K562 (cell line): ENCODE measurements at regions not wholly inside any gene's neighbourhood (a gene's known extent, or its start where the extent isn't known, plus 50 kb on each side); places are given as distances from the start of the nearest gene placed in this dataset.

Source experiments
- ATAC-seq: fragments of 200-7000 bp; cut with Tn5 transposase; 3 replicates; pipeline ENCODE4 v1.9.1; 2020; ENCODE audit warnings: moderate library complexity
- BruUV-seq: library from RNA; stranded (reverse); fragments of 400-500 nt; replicated peaks from 2 replicates; lab custom pipeline; 2021; lab: Mats Ljungman, UMichigan
- CTCF ChIA-PET: fragments of 300-600 bp; formaldehyde crosslinking; extraction: SDS; loops from one replicate; lab custom pipeline; 2021; ENCODE audit warnings: low intra/inter-chr PET ratio; lab: Yijun Ruan, JAX
- POLR2A ChIA-PET: fragments of 300-600, 350-650 bp; sonication (Branson Sonifier 250); formaldehyde crosslinking; extraction: SDS; loops from one replicate; lab custom pipeline; 2021; ENCODE audit warnings: antibody characterized with exemption, inconsistent platforms; lab: Yijun Ruan, JAX
- DNase-seq, 4 experiments: peaks; one replicate each; pipeline versions ENCODE4 v3.0.0 to v3.0.0-alpha.2; 2011 to 2018; ENCODE audit warnings: low spot score in 3 of 4, mixed read lengths in 3 of 4; ENCODE audit errors: extremely low read depth in 1 of 4
- FAIRE-seq: peaks from 2 replicates; lab custom pipeline; 2011; peaks lifted over from hg19 to GRCh38; lab: Jason Lieb, UNC
- H2AFZ ChIP-seq: 2 replicates; pipeline ENCODE4 v1.6.0; 2011; ENCODE audit warnings: low read depth, low read length, control low read depth, inconsistent platforms
- H3K27ac ChIP-seq: fragments of 200-600 bp; 3 replicates; pipeline ENCODE4 v1.8.0; 2011; ENCODE audit warnings: low read depth, mild to moderate bottlenecking, control low read depth, inconsistent platforms, low read length, moderate library complexity, mixed read lengths; ENCODE audit errors: extremely low read depth
- H3K27me3 ChIP-seq, 2 experiments: fragments of 300-600 bp in 1 of 2; 2 replicates in 1 of 2; 3 replicates in 1 of 2; pipeline versions ENCODE4 v1.6.0 to v1.8.0; 2011; ENCODE audit warnings: inconsistent platforms in 2 of 2, low read length in 2 of 2, mild to moderate bottlenecking in 1 of 2, mixed read lengths in 1 of 2, moderate library complexity in 1 of 2; ENCODE audit not compliant: control insufficient read depth in 2 of 2, insufficient read depth in 2 of 2
- H3K36me3 ChIP-seq: fragments of 300-600 bp; 3 replicates; pipeline ENCODE4 v1.8.0; 2011; ENCODE audit warnings: mild to moderate bottlenecking, low read length, inconsistent platforms; ENCODE audit not compliant: control insufficient read depth, insufficient read depth
- H3K4me1 ChIP-seq, 2 experiments: fragments of 200-600 bp in 1 of 2; replicated peaks in 1 of 2; 2 replicates in 1 of 2; 3 replicates in 1 of 2; pipeline versions ENCODE4 v1.5.1 to v1.8.0; 2011; ENCODE audit warnings: inconsistent platforms in 2 of 2, low read length in 2 of 2, mild to moderate bottlenecking in 1 of 2, mixed read lengths in 1 of 2, moderate library complexity in 1 of 2; ENCODE audit not compliant: control insufficient read depth in 2 of 2, insufficient read depth in 2 of 2
- H3K4me2 ChIP-seq: 2 replicates; pipeline ENCODE4 v1.6.1; 2011; ENCODE audit warnings: low read length, control low read depth, inconsistent platforms, mixed read lengths; ENCODE audit not compliant: insufficient read depth
- H3K4me3 ChIP-seq: fragments of 200-600 bp; sonication (generic), shearing (Covaris generic); 2 replicates; pipeline ENCODE4 v1.5.1; 2016; ENCODE audit warnings: control low read depth, inconsistent platforms
- H3K79me2 ChIP-seq: fragments of 200-600 bp; 3 replicates; pipeline ENCODE4 v1.8.0; 2011; ENCODE audit warnings: low read length, inconsistent platforms; ENCODE audit not compliant: control insufficient read depth, insufficient read depth
- H3K9ac ChIP-seq, 2 experiments: 2 replicates each; pipeline versions ENCODE4 v1.6.0 to v1.6.1; 2011; ENCODE audit warnings: low read depth in 2 of 2, low read length in 2 of 2, control low read depth in 1 of 2, inconsistent platforms in 1 of 2, mild to moderate bottlenecking in 1 of 2, mixed read lengths in 1 of 2; ENCODE audit not compliant: insufficient read depth in 1 of 2
- H3K9me1 ChIP-seq: one replicate; pipeline ENCODE4 v1.6.0; 2011; ENCODE audit warnings: inconsistent platforms, mild to moderate bottlenecking, low read length, moderate library complexity; ENCODE audit not compliant: control insufficient read depth, insufficient read depth
- H3K9me3 ChIP-seq: replicated peaks from 2 replicates; pipeline ENCODE4 v1.5.1; 2011; ENCODE audit warnings: low read depth, low read length, inconsistent platforms; ENCODE audit not compliant: control insufficient read depth, insufficient read depth
- H4K20me1 ChIP-seq: replicated peaks from 2 replicates; pipeline ENCODE4 v1.6.1; 2011; ENCODE audit warnings: low read length, inconsistent platforms, mixed read lengths; ENCODE audit not compliant: control insufficient read depth, insufficient read depth
- BHLHE40 ChIP-seq: IDR thresholded peaks from 2 replicates; pipeline ENCODE4 v1.6.1; 2011; ENCODE audit warnings: low read length, improper control_type of control experiment
- NR2C2 ChIP-seq, 2 experiments: fragments of 200-800 bp in 1 of 2; sonication (Bioruptor generic) in 1 of 2; sonication (generic) in 1 of 2; formaldehyde crosslinking in 1 of 2; IDR thresholded peaks; 2 replicates each; pipeline versions ENCODE4 v1.6.1 to v1.8.0; 2016 to 2022; ENCODE audit warnings: mild to moderate bottlenecking in 1 of 2, missing compliant biosample characterization in 1 of 2, missing genetic modification characterization in 1 of 2, missing genetic modification reagents in 1 of 2
- POLR2B ChIP-seq: fragments of 450-650 bp; IDR thresholded peaks from 2 replicates; pipeline ENCODE4 v1.6.1; 2018; ENCODE audit warnings: low read depth; ENCODE audit not compliant: partially characterized antibody
- U2AF1 ChIP-seq: fragments of 200-400 bp; formaldehyde crosslinking; optimal IDR thresholded peaks from 2 replicates; pipeline ENCODE3; 2017; ENCODE audit warnings: mild to moderate bottlenecking, low read depth, low read length, moderate library complexity
- WGBS: fragments of 100-300 bp; shearing (Covaris generic); methylation state at CpG from one replicate; pipeline ENCODE4 v1.1.6; 2016; ENCODE audit warnings: low coverage, mixed read lengths; ENCODE audit not compliant: insufficient coverage; ENCODE audit errors: missing lambda C conversion rate; 5-methylcytosine and 5-hydroxymethylcytosine counted together
- in situ Hi-C: fragments of 300-500 bp; cut with MboI; formaldehyde crosslinking; loops from 4 replicates; pipeline ENCODE4 v1.15.0; 2018; ENCODE audit warnings: inconsistent platforms, mixed read lengths
- intact Hi-C: fragments of 100-400 bp; cut with micrococcal nuclease; formaldehyde crosslinking; loops from 2 replicates; pipeline ENCODE4 v1.14.2; 2022
- TF ChIP-seq, protein P1 (sequence below): IDR thresholded peaks from 3 replicates; pipeline ENCODE4 v1.6.1; 2011; ENCODE audit warnings: borderline replicate concordance, mild to moderate bottlenecking, moderate library complexity; ENCODE audit not compliant: insufficient read length; ENCODE audit errors: extremely low read depth

DNA sequence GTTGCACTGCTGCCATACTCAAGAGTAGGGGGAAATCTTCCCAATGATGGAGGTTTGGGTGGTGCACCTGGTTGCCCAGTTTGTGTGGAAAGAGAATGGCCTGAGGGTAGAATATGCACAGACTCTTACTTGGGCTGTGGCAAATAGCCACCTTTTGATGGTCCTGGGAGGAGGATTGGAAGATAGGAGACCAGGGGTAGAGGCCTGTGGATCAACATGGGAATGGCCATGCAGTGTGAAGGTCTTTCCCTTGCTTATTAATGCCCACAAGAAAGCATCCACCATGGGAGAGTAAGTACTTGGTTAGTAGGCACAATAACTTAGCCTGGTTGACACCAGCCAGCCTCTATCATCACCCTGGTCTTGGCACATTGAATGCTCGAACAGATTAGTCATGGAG lies 156.8 kb upstream of the LEF1 start:
- H3K4me2 ChIP-seq = no peak overlapping the region
- no peaks in the 10 kb centered on the region for H3K79me2 ChIP-seq
- no TSS peak for BruUV-seq
- intact Hi-C loops (no loop called here), in situ Hi-C loops (no loop called here)
- no peaks in the 10 kb centered on the region for H3K9me3 ChIP-seq
- no peak for TF ChIP-seq NR2C2 (CRISPR knock-in tag; IDR thresholded peaks at IDR 0.05)
- TF ChIP-seq NR2C2 (tag; IDR thresholded peaks at IDR 0.05) = no peak
- no peak overlapping the region for H3K27ac ChIP-seq
- 15% methylated on average over 1 of the region's 1 CpG for WGBS
- H3K4me1 ChIP-seq = no peaks in the 10 kb centered on the region; a peak in 1 of 5 replicates
- no peak overlapping the region for H2AFZ ChIP-seq
- H3K36me3 ChIP-seq = no peaks in the 10 kb centered on the region
- no peak for FAIRE-seq
- no peak for ATAC-seq
- H3K4me3 ChIP-seq = no peak overlapping the region
- ChIA-PET POLR2A (no interaction called here), CTCF (no interaction called here)
- H3K9me1 ChIP-seq = no peaks in the 10 kb centered on the region
- DNase-seq = no peak
- peaks cover 0 to 3% of the 10 kb centered on the region in 2 experiments; a peak in 2 of 5 replicates for H3K27me3 ChIP-seq
- H4K20me1 ChIP-seq = no peaks in the 10 kb centered on the region
- no peak overlapping the region for H3K9ac ChIP-seq

DNA sequence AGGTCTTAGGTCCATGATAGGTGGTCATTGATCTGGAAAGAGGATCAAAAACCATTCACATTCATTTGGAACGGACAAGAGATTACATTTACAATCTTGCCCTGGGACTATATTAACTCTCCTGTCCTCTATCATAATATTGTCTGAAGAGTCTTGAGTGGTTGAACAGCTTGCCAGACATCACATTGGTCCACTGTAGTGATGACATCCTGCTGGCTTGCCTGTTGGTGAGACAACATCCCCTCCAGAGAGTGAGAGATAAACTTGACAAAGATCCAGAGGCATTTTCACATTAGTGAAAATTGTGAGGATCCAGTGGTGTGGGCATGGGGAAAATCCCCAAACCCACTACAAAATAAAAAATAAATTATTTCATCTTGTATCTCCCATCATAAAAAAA lies 155.7 kb upstream of the LEF1 start:
- 6% methylated on average over 1 of the region's 1 CpG for WGBS
- ChIA-PET POLR2A (no interaction called here), CTCF (no interaction called here)
- H3K36me3 ChIP-seq = no peaks in the 10 kb centered on the region
- peaks cover 0 to 3% of the 10 kb centered on the region in 2 experiments; a peak in 2 of 5 replicates for H3K27me3 ChIP-seq
- H2AFZ ChIP-seq = no peak overlapping the region
- TF ChIP-seq POLR2B = no peak
- TF ChIP-seq, protein P1, sequence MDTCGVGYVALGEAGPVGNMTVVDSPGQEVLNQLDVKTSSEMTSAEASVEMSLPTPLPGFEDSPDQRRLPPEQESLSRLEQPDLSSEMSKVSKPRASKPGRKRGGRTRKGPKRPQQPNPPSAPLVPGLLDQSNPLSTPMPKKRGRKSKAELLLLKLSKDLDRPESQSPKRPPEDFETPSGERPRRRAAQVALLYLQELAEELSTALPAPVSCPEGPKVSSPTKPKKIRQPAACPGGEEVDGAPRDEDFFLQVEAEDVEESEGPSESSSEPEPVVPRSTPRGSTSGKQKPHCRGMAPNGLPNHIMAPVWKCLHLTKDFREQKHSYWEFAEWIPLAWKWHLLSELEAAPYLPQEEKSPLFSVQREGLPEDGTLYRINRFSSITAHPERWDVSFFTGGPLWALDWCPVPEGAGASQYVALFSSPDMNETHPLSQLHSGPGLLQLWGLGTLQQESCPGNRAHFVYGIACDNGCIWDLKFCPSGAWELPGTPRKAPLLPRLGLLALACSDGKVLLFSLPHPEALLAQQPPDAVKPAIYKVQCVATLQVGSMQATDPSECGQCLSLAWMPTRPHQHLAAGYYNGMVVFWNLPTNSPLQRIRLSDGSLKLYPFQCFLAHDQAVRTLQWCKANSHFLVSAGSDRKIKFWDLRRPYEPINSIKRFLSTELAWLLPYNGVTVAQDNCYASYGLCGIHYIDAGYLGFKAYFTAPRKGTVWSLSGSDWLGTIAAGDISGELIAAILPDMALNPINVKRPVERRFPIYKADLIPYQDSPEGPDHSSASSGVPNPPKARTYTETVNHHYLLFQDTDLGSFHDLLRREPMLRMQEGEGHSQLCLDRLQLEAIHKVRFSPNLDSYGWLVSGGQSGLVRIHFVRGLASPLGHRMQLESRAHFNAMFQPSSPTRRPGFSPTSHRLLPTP = no peak
- TF ChIP-seq U2AF1 = no peak
- TF ChIP-seq BHLHE40 = no peak
- no peak overlapping the region for H3K27ac ChIP-seq
- H3K9me1 ChIP-seq = no peaks in the 10 kb centered on the region
- no peaks in the 10 kb centered on the region for H3K9me3 ChIP-seq
- H3K79me2 ChIP-seq = no peaks in the 10 kb centered on the region
- no peaks in the 10 kb centered on the region for H3K4me1 ChIP-seq
- no peak overlapping the region for H3K4me2 ChIP-seq
- DNase-seq (no peak), FAIRE-seq (no peak), ATAC-seq (no peak)
- H3K9ac ChIP-seq = no peak overlapping the region
- no peak overlapping the region for H3K4me3 ChIP-seq
- in situ Hi-C loops (no loop called here), intact Hi-C loops (no loop called here)
- no TSS peak for BruUV-seq
- no peaks in the 10 kb centered on the region for H4K20me1 ChIP-seq
